Vagina (tissue), 2 donors: ENCODE measurements at regions not wholly inside any gene's neighbourhood (a gene's known extent, or its start where the extent isn't known, plus 50 kb on each side); places are given as distances from the start of the nearest gene placed in this dataset.

ENCODE experiments used
- CTCF ChIP-seq, 3 experiments: fragments of 450-650 bp in 2 of 3; fragments of 200-600 bp in 1 of 3; sonication (generic) in 1 of 3; IDR thresholded peaks; one replicate each; pipeline ENCODE4 v1.5.1; 2017 to 2019; ENCODE audit warnings: antibody characterized with exemption in 3 of 3, mild to moderate bottlenecking in 2 of 3, moderate library complexity in 2 of 3
- POLR2A ChIP-seq, 2 donors: fragments of 450-650 bp; IDR thresholded peaks; one replicate each; pipeline ENCODE4 v1.6.1; 2017; ENCODE audit warnings: antibody characterized with exemption in 2 of 2, mild to moderate bottlenecking in 2 of 2, moderate library complexity in 2 of 2
- POLR2AphosphoS5 ChIP-seq, 2 donors: sonication (generic); formaldehyde crosslinking; IDR thresholded peaks; one replicate each; pipeline ENCODE4 v1.9.0; 2017; ENCODE audit warnings: antibody characterized with exemption in 2 of 2, mild to moderate bottlenecking in 2 of 2, low read depth in 1 of 2; ENCODE audit not compliant: insufficient read depth in 1 of 2

- TF ChIP-seq POLR2A (IDR thresholded peaks at IDR 0.05), result no peak
- no peak for TF ChIP-seq CTCF (IDR thresholded peaks at IDR 0.05)
- no peak for TF ChIP-seq POLR2AphosphoS5 (IDR thresholded peaks at IDR 0.05; ENCODE audit: insufficient read depth in 1 of 2, low read depth in 1 of 2)
Observed at GRCh38 chr9:79369676-79370075, 202.1 kb upstream of the TLE4 start.
